Hematopoietic multipotent progenitor cell treated with erythropoietin and hydrocortisone succinate and interleukin-3 and kit ligand, for 15 days (in vitro differentiated cells): ENCODE measurements at regions not wholly inside any gene's neighbourhood (a gene's known extent, or its start where the extent isn't known, plus 50 kb on each side); places are given as distances from the start of the nearest gene placed in this dataset.

ENCODE experiments used
- DNase-seq: peaks from one replicate; pipeline ENCODE4 v3.0.0-alpha.2; 2015; ENCODE audit warnings: low spot score

- DNase-seq, result no peak
These were observed 125.3 kb downstream of the TSHZ3 start for GRCh38 chr19:31223740-31224534.

DNA sequence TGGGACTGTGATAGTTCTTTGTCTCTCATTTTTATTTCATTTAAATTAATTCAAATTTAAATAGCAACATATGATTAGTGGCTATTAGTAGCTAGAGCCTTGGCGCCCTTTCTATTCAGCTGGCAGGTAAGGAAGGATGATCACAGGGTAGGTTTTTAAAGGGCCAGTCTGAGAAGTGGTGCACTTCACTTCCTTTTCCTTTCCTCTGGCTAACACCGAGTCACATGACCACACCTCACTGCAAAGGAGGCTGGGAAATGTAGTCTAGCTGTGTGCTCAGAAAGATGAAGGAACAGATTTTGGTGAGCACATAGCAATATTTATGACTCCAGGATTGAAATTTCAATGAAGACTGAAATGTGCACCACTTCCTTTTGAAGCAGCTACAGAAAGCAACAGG is 128.7 kb downstream of the TSHZ3 start:
- DNase-seq, result no peak

- DNase-seq, result no peak
These were observed 134.2 kb downstream of the TSHZ3 start for GRCh38 chr19:31214997-31215396.

DNA sequence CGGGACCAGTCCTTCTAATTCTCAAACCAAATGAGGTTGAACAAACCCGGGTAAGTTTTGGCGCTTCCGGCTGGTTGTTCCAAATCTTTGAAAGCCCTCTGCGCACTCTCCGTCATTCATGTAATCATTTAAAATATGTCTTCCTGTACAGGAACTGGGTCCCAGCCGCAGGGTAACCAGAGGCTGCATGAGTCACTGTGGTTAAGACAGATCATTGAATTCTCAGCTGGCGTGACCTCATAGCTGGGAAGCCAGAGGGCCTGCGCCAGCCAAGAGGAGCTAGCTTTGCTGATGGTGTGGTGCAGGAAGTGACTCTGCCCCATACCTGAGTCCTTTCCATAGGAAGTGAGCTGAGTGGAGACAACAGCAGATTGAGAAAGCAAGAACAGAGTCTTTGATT is 135.2 kb downstream of the TSHZ3 start:
- DNase-seq, result no peak

DNA sequence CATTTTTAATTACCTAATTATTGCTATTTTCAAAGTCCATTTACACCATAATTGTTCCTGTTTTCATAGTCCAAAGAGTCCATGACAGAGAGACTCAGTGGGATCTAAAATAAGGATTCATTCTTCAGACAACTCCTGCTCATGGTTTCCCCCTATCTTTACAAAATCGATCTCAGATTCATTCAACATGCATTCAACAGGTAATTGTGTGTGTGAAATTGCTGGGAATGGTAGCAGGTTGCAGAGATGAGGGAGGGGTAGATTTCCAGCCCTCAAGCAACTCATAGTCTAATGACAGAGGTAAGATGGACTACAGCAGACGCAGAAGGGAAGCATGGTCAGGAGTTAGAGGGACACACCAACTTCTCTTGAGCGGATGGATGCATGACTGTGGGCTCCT is 138.1 kb downstream of the TSHZ3 start:
- no peak for DNase-seq

- no peak for DNase-seq
These were observed 143.2 kb downstream of the TSHZ3 start for GRCh38 chr19:31205887-31206518.

- DNase-seq, result no peak
These were observed 145.1 kb downstream of the TSHZ3 start for GRCh38 chr19:31204115-31204514.

DNA sequence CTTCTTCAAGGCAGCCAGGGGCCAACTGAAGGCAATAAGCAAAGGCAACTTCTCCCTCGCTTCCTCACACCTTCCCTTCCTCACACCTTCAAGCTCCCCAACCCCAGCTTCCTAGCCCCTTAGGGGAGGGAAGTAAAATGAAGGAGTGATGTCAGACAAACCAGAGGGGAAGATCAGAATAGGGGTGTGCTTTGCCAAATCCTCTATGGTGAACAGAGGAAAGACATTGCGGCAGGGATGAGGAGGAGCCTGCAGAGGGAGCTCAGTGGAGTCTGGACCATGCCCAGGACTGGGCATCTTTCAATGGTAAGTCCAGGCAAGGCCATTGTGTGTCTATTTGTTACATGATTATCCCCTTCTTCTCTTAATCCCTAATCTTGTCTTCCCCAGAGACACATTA is 164.0 kb downstream of the TSHZ3 start:
- DNase-seq, result no peak

DNA sequence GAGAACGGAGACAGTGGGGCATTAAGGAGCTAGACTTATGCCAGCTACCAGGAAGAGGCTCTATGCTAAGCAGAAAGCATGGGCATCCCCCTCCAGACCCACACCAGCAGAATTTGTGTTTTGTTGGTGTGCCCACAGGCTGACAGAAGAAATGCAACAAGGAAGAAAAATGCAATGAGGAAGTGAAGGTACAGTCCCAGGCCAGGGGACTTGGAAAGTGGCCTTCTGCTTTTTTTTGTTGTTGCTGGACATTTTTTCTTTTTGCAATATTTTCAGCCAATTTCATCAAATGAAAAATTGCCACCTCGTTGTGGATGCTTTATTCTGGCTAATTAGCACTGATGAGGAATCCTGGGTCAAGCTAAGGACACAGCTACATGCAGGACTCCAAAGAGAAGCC is 167.7 kb downstream of the TSHZ3 start:
- no peak for DNase-seq

DNA sequence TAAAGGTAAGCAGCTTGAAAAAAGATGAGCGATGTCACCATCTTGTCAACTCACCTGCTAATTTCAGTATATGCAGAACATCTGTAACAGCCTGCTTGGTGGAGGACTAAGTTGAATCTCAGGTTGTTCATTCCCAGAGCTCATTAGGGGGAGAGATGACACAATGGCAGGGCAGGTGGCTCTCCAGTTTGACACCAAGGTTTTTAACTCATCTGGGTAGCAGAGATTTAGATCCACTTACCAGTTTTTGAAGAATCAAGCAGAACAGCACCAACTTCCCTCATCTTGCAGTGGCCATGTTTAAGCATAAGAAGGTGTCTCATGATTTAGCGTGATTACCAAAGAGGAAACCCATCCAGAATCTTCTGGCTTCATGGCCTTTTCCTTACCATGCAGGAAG is 168.3 kb downstream of the TSHZ3 start:
- no peak for DNase-seq

DNA sequence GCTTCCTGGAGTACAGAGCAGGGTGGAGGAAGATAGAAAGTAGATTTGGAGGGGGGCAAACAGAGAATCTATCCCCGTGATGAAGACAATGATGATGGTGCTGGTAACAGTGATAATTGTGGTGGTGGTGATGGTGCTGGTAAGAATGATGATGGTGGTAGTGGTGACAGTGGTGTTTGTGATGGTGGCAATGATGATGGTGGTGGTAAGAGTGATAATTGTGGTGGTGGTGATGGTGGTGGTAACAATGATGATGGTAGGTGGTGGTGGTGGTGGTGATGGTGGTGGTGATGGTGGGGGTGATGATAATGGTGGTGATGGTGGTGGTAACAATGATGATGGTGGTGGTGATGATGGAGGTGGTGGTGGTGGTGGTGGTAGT is 169.8 kb downstream of the TSHZ3 start:
- no peak for DNase-seq

DNA sequence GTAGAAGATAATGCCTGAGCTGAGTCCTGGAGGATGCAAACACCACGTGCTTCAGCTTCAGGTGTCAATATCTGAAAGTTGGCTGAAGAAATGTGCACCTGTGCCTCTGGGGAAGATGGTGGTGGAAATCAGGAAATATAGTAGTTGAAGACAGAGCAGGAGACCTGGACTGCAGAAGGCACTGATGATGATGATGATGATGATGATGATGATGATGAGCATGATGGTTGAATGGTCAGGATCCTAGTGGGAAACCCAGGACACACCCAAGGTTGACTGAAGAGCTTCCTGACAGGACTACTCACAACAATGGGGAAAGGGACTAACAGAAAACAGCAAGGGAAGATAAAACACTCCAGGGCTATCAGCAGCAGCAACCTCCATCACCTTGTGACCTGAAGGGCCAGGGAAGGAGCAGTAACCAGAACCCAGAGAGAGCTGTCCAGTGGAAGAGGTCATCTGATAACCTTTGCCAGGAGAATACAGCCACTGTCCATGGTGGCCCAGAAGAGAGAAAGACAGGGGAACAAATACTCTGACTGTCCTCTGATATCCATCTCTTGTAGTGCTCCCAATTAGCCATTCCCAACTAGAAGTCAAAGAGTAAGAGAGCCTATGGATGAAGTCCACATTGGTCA is 170.3 kb downstream of the TSHZ3 start:
- no peak for DNase-seq

GRCh38 chr19:31177246-31177645 is 172.0 kb downstream of the TSHZ3 start:
- DNase-seq, result no peak

GRCh38 chr19:31175564-31176348 is 173.5 kb downstream of the TSHZ3 start:
- DNase-seq, result no peak

DNA sequence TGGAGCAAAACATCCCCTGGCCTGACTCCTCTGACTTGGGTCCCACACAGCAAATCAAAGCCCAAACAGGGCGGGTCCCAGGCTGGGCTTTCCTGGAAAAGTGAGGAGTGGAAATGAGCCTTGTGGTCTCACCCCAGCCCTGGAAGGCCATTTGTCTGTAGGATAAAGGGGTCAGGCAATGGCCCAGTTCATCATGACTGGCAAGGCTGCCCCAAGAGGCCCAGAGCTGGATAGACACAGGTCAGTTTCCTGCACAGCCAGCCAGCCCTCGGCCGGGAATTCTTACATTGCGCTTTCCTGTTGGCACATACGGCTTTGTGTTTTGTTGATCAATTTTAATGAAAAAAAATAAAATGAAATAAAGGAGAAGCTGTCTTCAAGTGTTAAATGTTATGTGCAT is 174.3 kb downstream of the TSHZ3 start:
- no peak for DNase-seq

GRCh38 chr19:31173991-31174390 is 175.2 kb downstream of the TSHZ3 start:
- DNase-seq, result no peak

- DNase-seq, result no peak
These were observed 177.3 kb downstream of the TSHZ3 start for GRCh38 chr19:31171936-31172335.

GRCh38 chr19:31170046-31170445 is 179.2 kb downstream of the TSHZ3 start:
- DNase-seq, result no peak

GRCh38 chr19:31168106-31168625 is 181.1 kb downstream of the TSHZ3 start:
- no peak for DNase-seq

GRCh38 chr19:31167690-31168089 is 181.5 kb downstream of the TSHZ3 start:
- no peak for DNase-seq

DNA sequence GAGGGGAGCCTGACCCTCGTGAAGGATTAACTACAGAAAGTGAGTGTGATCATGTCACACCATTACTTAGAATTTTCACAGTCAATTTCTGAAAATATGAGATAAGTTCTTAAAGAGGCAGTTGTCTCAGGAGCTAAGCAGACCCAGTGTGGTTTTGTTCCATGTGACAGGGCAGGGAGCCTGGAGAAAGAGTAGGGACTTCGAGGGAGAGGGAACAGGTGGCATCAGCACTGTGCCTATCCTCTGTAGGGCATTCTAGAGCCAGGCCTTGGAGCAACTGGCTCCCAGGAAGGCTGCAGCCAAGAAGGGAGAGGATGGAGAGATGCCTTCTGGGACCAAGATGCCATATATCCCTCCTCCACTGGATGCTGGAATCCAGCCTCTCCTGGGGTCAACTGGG is 183.0 kb downstream of the TSHZ3 start:
- no peak for DNase-seq

DNA sequence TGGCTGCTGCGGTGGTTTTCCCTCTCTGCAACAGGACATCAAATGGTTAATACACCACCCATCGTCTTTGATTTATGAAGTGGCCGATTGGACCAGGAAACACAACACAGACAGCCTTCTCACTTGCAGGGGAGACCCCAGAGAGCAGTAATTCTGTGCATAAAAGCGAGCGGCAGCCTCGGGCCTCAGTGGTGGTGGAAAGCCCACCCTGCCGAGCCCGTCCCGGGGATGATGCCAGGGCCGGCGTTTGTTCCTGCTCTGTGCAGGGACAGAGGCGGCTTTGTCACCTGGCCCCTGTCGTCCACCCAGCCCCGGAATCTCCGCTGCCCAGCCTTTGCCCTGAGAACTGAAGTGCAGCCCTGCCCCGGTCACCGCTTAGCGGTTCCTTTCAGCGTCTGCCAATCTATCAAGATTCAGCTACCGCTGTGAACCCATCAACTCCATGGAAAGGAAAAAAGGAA is 184.4 kb downstream of the TSHZ3 start:
- no peak for DNase-seq
